CD14-positive monocyte (primary cell): ENCODE measurements at regions not wholly inside any gene's neighbourhood (a gene's known extent, or its start where the extent isn't known, plus 50 kb on each side); places are given as distances from the start of the nearest gene placed in this dataset.

Experiments used
- DNase-seq, 3 donors: peaks; one replicate each; pipeline ENCODE4 v3.0.0-alpha.2; 2011 to 2022
- H2AFZ ChIP-seq: 2 replicates; pipeline ENCODE4 v1.6.0; 2012; ENCODE audit warnings: mild to moderate bottlenecking, low read depth, low read length, inconsistent platforms; ENCODE audit not compliant: insufficient read depth, poor library complexity, severe bottlenecking
- H3K27ac ChIP-seq, 2 donors: 1 replicate in 1 of 2; 2 replicates in 1 of 2; pipeline ENCODE4 v1.5.1; 2012 to 2013; ENCODE audit warnings: low read length in 2 of 2, control low read depth in 1 of 2, inconsistent platforms in 1 of 2, low read depth in 1 of 2, mild to moderate bottlenecking in 1 of 2
- H3K27me3 ChIP-seq, 2 donors: one replicate each; pipeline versions ENCODE4 v1.6.0 to v1.6.1; 2011 to 2013; ENCODE audit warnings: low read length in 2 of 2; ENCODE audit not compliant: control insufficient read depth in 2 of 2, insufficient read depth in 2 of 2
- H3K36me3 ChIP-seq, 2 donors: replicated peaks in 1 of 2; 1 replicate in 1 of 2; 2 replicates in 1 of 2; pipeline versions ENCODE4 v1.5.1 to v1.6.1; 2012 to 2013; ENCODE audit warnings: low read length in 2 of 2, control low read depth in 1 of 2, inconsistent platforms in 1 of 2, mild to moderate bottlenecking in 1 of 2; ENCODE audit not compliant: insufficient read depth in 2 of 2, control insufficient read depth in 1 of 2
- H3K4me1 ChIP-seq, 2 donors: 1 replicate in 1 of 2; 2 replicates in 1 of 2; pipeline versions ENCODE4 v1.5.1 to v1.6.1; 2012 to 2013; ENCODE audit warnings: low read length in 2 of 2, control low read depth in 1 of 2, inconsistent platforms in 1 of 2, mild to moderate bottlenecking in 1 of 2, moderate library complexity in 1 of 2; ENCODE audit not compliant: insufficient read depth in 2 of 2, control insufficient read depth in 1 of 2
- H3K4me2 ChIP-seq: replicated peaks from 2 replicates; pipeline ENCODE3; 2012; ENCODE audit warnings: low read length, moderate library complexity, mild to moderate bottlenecking; ENCODE audit not compliant: poor library complexity, severe bottlenecking; ENCODE audit errors: extremely low read depth
- H3K4me3 ChIP-seq, 3 experiments: fragments of 200-600 bp in 1 of 3; sonication (generic) in 1 of 3; replicated peaks in 1 of 3; 1 replicate in 2 of 3; 2 replicates in 1 of 3; pipeline ENCODE4 v1.5.1; 2011 to 2013; ENCODE audit warnings: low read length in 3 of 3, mild to moderate bottlenecking in 3 of 3, control low read depth in 2 of 3, low read depth in 2 of 3, inconsistent platforms in 1 of 3, moderate library complexity in 1 of 3
- H3K79me2 ChIP-seq: 2 replicates; pipeline ENCODE4 v1.6.0; 2012; ENCODE audit warnings: mild to moderate bottlenecking, control low read depth, inconsistent platforms, low read length, moderate library complexity; ENCODE audit not compliant: insufficient read depth
- H3K9ac ChIP-seq: 2 replicates; pipeline ENCODE4 v1.6.0; 2017; ENCODE audit warnings: low read length, mild to moderate bottlenecking; ENCODE audit not compliant: insufficient read depth, poor library complexity, severe bottlenecking
- H3K9me3 ChIP-seq, 2 donors: replicated peaks in 1 of 2; 1 replicate in 1 of 2; 2 replicates in 1 of 2; pipeline versions ENCODE4 v1.5.1 to v1.6.1; 2012 to 2013; ENCODE audit warnings: low read length in 2 of 2, control low read depth in 1 of 2; ENCODE audit not compliant: control insufficient read depth in 1 of 2, insufficient read depth in 1 of 2
- H4K20me1 ChIP-seq: 2 replicates; pipeline ENCODE4 v1.6.0; 2012; ENCODE audit warnings: mild to moderate bottlenecking, low read length, control low read depth, moderate library complexity; ENCODE audit not compliant: insufficient read depth
- H3K27ac Mint-ChIP-seq, 7 donors: one replicate each; pipeline ENCODE4 v1.8.0; 2020; ENCODE audit warnings: mild to moderate bottlenecking in 7 of 7, mixed read lengths in 7 of 7, moderate library complexity in 6 of 7, inconsistent platforms in 2 of 7
- H3K27me3 Mint-ChIP-seq, 3 donors: one replicate each; pipeline ENCODE4 v1.8.0; 2021 to 2022; ENCODE audit warnings: low read depth in 3 of 3, mild to moderate bottlenecking in 3 of 3, mixed read lengths in 3 of 3, moderate library complexity in 3 of 3, inconsistent platforms in 1 of 3
- H3K36me3 Mint-ChIP-seq, 2 donors: one replicate each; pipeline ENCODE4 v1.8.0; 2020; ENCODE audit warnings: mixed read lengths in 2 of 2, inconsistent platforms in 1 of 2, mild to moderate bottlenecking in 1 of 2
- H3K4me1 Mint-ChIP-seq: one replicate; pipeline ENCODE4 v1.8.0; 2020; ENCODE audit warnings: mild to moderate bottlenecking, mixed read lengths
- H3K4me3 Mint-ChIP-seq, 2 donors: one replicate each; pipeline ENCODE4 v1.8.0; 2020; ENCODE audit warnings: mild to moderate bottlenecking in 2 of 2, mixed read lengths in 2 of 2, moderate library complexity in 1 of 2
- H3K9me3 Mint-ChIP-seq, 7 donors: one replicate each; pipeline ENCODE4 v1.8.0; 2020 to 2022; ENCODE audit warnings: mixed read lengths in 7 of 7, mild to moderate bottlenecking in 6 of 7, moderate library complexity in 6 of 7, inconsistent platforms in 2 of 7
- CTCF ChIP-seq: fragments of 200-600 bp; IDR thresholded peaks from one replicate; pipeline ENCODE4 v1.8.0; 2022; ENCODE audit warnings: antibody characterized with exemption, mild to moderate bottlenecking
- WGBS: methylation state at CpG from one replicate; pipeline ENCODE4 v1.1.5; 2013; ENCODE audit warnings: missing lambda C conversion rate; ENCODE audit not compliant: insufficient coverage; 5-methylcytosine and 5-hydroxymethylcytosine counted together
- intact Hi-C, 2 donors: fragments of 100-400 bp; cut with micrococcal nuclease; formaldehyde crosslinking; loops; one replicate each; pipeline versions ENCODE4 v1.15.0 to v1.15.1; 2023

- peaks cover 0 to 11% of the 10 kb centered on the region in 2 donors for H3K36me3 Mint-ChIP-seq
- no peak overlapping the region for H3K4me3 Mint-ChIP-seq
- Histone ChIP-seq H3K4me1 (peaks cover 6 to 9% of the 10 kb centered on the region in 2 donors), H4K20me1 (no peaks in the 10 kb centered on the region), H3K79me2 (no peaks in the 10 kb centered on the region), H3K4me2 (no peak overlapping the region), H3K9me3 (no peaks in the 10 kb centered on the region), H2AFZ (no peak overlapping the region), H3K27ac (no peak overlapping the region), H3K9ac (no peak overlapping the region), H3K36me3 (no peaks in the 10 kb centered on the region), H3K4me3 (no peak overlapping the region), H3K27me3 (no peaks in the 10 kb centered on the region)
- TF ChIP-seq CTCF = no peak
- 80% methylated on average over 2 of the region's 6 CpGs for WGBS
- intact Hi-C loops = loop anchor here in 1 of 2 donors (10.0 kb wide), 1 partner anchor 57 kb away; no protein-coding TSS in a partner anchor
- H3K27me3 Mint-ChIP-seq = peaks cover 1 to 9% (median 5%) of the 10 kb centered on the region in 3 donors
- H3K9me3 Mint-ChIP-seq = peaks cover 0 to 7% (median 4%) of the 10 kb centered on the region in 7 donors
- peak in 1 of 3 donors; percentile 40 for DNase-seq
- peak overlapping the region in 1 of 7 donors; percentile 9 for H3K27ac Mint-ChIP-seq
- H3K4me1 Mint-ChIP-seq = peaks cover 27% of the 10 kb centered on the region
Measured at GRCh38 chr9:124191691-124192395, 65.9 kb upstream of the NEK6 start.

GRCh38 chr9:124196814-124197176 is 61.0 kb upstream of the NEK6 start:
- H3K4me1 Mint-ChIP-seq = peaks cover 73% of the 10 kb centered on the region
- H3K36me3 Mint-ChIP-seq = peaks cover 4 to 5% of the 10 kb centered on the region in 2 donors
- H3K36me3 ChIP-seq = no peaks in the 10 kb centered on the region
- peak overlapping the region; percentile 68 for H2AFZ ChIP-seq
- peaks cover 0 to 7% (median 4%) of the 10 kb centered on the region in 7 donors for H3K9me3 Mint-ChIP-seq
- peak overlapping the region; percentile 70 to 93 for H3K27ac ChIP-seq
- peak overlapping the region; percentile 7 to 46 for H3K4me3 Mint-ChIP-seq
- H3K27me3 ChIP-seq = no peaks in the 10 kb centered on the region
- peak overlapping the region; percentile 88 to 99 (median 96) for H3K27ac Mint-ChIP-seq
- H3K9me3 ChIP-seq = no peaks in the 10 kb centered on the region
- 100% methylated on average over 2 of the region's 2 CpGs for WGBS
- no peak for TF ChIP-seq CTCF
- DNase-seq = no peak
- intact Hi-C loops = loop anchor here (5.0 to 10.0 kb wide), 3 partner anchors 62 to 91 kb away; no protein-coding TSS in a partner anchor
- H3K79me2 ChIP-seq = no peaks in the 10 kb centered on the region
- H3K4me1 ChIP-seq = peaks cover 55 to 57% of the 10 kb centered on the region in 2 donors
- no peaks in the 10 kb centered on the region for H4K20me1 ChIP-seq
- H3K4me3 ChIP-seq = peak overlapping the region in 1 of 3 experiments; percentile 50
- peak overlapping the region; percentile 53 for H3K9ac ChIP-seq
- peaks cover 0 to 8% (median 0%) of the 10 kb centered on the region in 3 donors for H3K27me3 Mint-ChIP-seq
- peak overlapping the region; percentile 37 for H3K4me2 ChIP-seq
